ENCODE measurements at regions not wholly inside any gene's neighbourhood (a gene's known extent, or its start where the extent isn't known, plus 50 kb on each side); places are given as distances from the start of the nearest gene placed in this dataset.

GRCh38 chrX:39456894-39457604 lies 640.7 kb downstream of the BCOR start:
- no peak for DNase-seq (ENCODE audit: low spot score in 2 of 2)
- H3K27ac ChIP-seq: no peak overlapping the region
- H3K9me3 ChIP-seq: no peaks in the 10 kb centered on the region
- peaks cover 0 to 5% (median 0%) of the 10 kb centered on the region in 4 donors for H3K4me1 ChIP-seq
- TF ChIP-seq EP300 (IDR thresholded peaks at IDR 0.05): no peak
- TF ChIP-seq POLR2A (IDR thresholded peaks at IDR 0.05): no peak
- TF ChIP-seq CTCF (IDR thresholded peaks at IDR 0.05): no peak
- no peaks in the 10 kb centered on the region for H3K27me3 ChIP-seq
- H3K4me3 ChIP-seq: no peak overlapping the region
- WGBS, 2 donors: 62 to 65% methylated on average over 3 of the region's 3 CpGs
- no peaks in the 10 kb centered on the region for H3K36me3 ChIP-seq

DNA sequence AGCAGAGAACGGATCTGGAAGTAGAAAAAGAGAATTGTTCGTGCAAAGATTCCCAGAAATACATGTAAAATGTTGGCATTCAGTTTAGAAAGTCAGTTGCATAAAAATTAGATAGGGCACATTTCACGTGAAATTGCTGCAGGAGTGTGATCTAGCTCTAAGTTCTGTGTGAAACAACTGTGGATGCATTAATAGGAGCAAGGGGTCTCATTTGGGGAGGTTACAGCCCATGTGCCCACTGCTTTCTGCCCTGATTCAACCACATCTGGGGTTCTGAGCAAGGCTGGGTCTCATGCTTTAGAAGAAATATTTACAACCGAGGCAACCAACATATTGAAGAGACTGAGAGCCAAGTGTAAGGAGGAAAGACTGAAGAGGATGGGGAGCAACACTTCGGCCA lies 639.0 kb downstream of the BCOR start:
- no peak overlapping the region for H3K27ac ChIP-seq
- TF ChIP-seq POLR2A (IDR thresholded peaks at IDR 0.05) (no peak), CTCF (IDR thresholded peaks at IDR 0.05) (no peak), EP300 (IDR thresholded peaks at IDR 0.05) (no peak)
- H3K36me3 ChIP-seq: no peaks in the 10 kb centered on the region
- no peak for DNase-seq (ENCODE audit: low spot score in 2 of 2)
- H3K4me1 ChIP-seq: peaks cover 0 to 5% (median 0%) of the 10 kb centered on the region in 4 donors
- WGBS, 2 donors: 79 to 88% methylated on average over 5 of the region's 5 CpGs
- no peaks in the 10 kb centered on the region for H3K27me3 ChIP-seq
- no peak overlapping the region for H3K4me3 ChIP-seq
- H3K9me3 ChIP-seq: no peaks in the 10 kb centered on the region

- Histone ChIP-seq H3K27ac (no peak overlapping the region), H3K4me3 (no peak overlapping the region), H3K27me3 (no peaks in the 10 kb centered on the region), H3K36me3 (no peaks in the 10 kb centered on the region), H3K9me3 (no peaks in the 10 kb centered on the region), H3K4me1 (peaks cover 0 to 5% (median 0%) of the 10 kb centered on the region in 4 donors)
- 74 to 80% methylated on average over 5 of the region's 5 CpGs for WGBS, 2 donors
- no peak for DNase-seq (ENCODE audit: low spot score in 2 of 2)
- TF ChIP-seq EP300 (IDR thresholded peaks at IDR 0.05): no peak
- TF ChIP-seq POLR2A (IDR thresholded peaks at IDR 0.05): no peak
- TF ChIP-seq CTCF (IDR thresholded peaks at IDR 0.05): no peak
Measured at GRCh38 chrX:39459204-39459603, 638.6 kb downstream of the BCOR start.

- TF ChIP-seq EP300 (IDR thresholded peaks at IDR 0.05): no peak
- no peak for TF ChIP-seq POLR2A (IDR thresholded peaks at IDR 0.05)
- TF ChIP-seq CTCF (IDR thresholded peaks at IDR 0.05): no peak
- H3K27ac ChIP-seq: no peak overlapping the region
- no peaks in the 10 kb centered on the region for H3K9me3 ChIP-seq
- no peaks in the 10 kb centered on the region for H3K27me3 ChIP-seq
- H3K4me3 ChIP-seq: no peak overlapping the region
- H3K36me3 ChIP-seq: no peaks in the 10 kb centered on the region
- peaks cover 0 to 5% (median 0%) of the 10 kb centered on the region in 4 donors for H3K4me1 ChIP-seq
- DNase-seq (ENCODE audit: low spot score in 2 of 2): no peak
- WGBS, 2 donors: 68 to 73% methylated on average over 3 of the region's 3 CpGs
Measured at GRCh38 chrX:39459952-39460351, 637.8 kb downstream of the BCOR start.

DNA sequence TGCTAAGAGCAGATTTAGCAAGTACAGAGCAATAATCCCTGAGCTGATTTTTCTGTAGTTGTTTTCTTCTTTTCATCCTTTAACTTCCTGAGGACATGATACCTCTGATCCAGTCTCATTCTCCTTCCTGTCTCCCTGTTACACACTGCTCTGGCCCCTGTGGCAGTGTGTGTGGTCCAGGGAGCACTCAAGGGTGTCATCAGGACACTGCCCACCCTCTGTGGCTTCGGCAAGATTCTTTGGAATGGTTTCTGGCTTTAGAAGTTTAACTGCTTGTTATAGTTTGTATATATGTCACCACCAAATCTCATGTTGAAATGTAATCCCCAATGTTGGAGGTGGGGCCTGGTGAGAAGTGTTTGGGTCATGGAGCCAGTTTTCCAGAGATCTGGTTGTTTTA lies 637.3 kb downstream of the BCOR start:
- H3K4me3 ChIP-seq: no peak overlapping the region
- WGBS, 2 donors: 36 to 50% methylated on average over 1 of the region's 1 CpG
- no peak for TF ChIP-seq CTCF (IDR thresholded peaks at IDR 0.05)
- TF ChIP-seq EP300 (IDR thresholded peaks at IDR 0.05): no peak
- no peak for TF ChIP-seq POLR2A (IDR thresholded peaks at IDR 0.05)
- DNase-seq (ENCODE audit: low spot score in 2 of 2): no peak
- H3K4me1 ChIP-seq: peaks cover 0 to 5% (median 0%) of the 10 kb centered on the region in 4 donors
- H3K9me3 ChIP-seq: no peaks in the 10 kb centered on the region
- H3K27me3 ChIP-seq: no peaks in the 10 kb centered on the region
- H3K36me3 ChIP-seq: no peaks in the 10 kb centered on the region
- H3K27ac ChIP-seq: no peak overlapping the region
